WTC11 (cell line): ENCODE measurements at regions not wholly inside any gene's neighbourhood (a gene's known extent, or its start where the extent isn't known, plus 50 kb on each side); places are given as distances from the start of the nearest gene placed in this dataset.

Experiments
- ATAC-seq: fragments of 200-7000 bp; cut with Tn5 transposase; 2 replicates; pipeline ENCODE4 v1.10.0; 2021; ENCODE audit warnings: mild to moderate bottlenecking, moderate library complexity
- CTCF ChIA-PET: fragments of 300-600 bp; sonication (Branson Sonifier 250); formaldehyde crosslinking; loops from one replicate; lab custom pipeline; 2021; ENCODE audit warnings: antibody characterized with exemption; lab: Charles Lee
- POLR2A ChIA-PET: fragments of 350-600 bp; sonication (Branson Sonifier 250); formaldehyde crosslinking; loops from one replicate; lab custom pipeline; 2021; ENCODE audit warnings: antibody characterized with exemption; lab: Charles Lee
- DNase-seq: peaks from one replicate; pipeline ENCODE4 v3.0.0; 2021; ENCODE audit warnings: low spot score
- H3K27ac Mint-ChIP-seq: 2 replicates; pipeline ENCODE4 v1.8.0; 2021; ENCODE audit warnings: mixed read lengths
- H3K27me3 Mint-ChIP-seq: 2 replicates; pipeline ENCODE4 v1.8.0; 2021; ENCODE audit warnings: low read depth, mild to moderate bottlenecking, moderate library complexity, mixed read lengths
- H3K36me3 Mint-ChIP-seq: 2 replicates; pipeline ENCODE4 v1.8.0; 2021; ENCODE audit warnings: mixed read lengths
- H3K4me1 Mint-ChIP-seq: 2 replicates; pipeline ENCODE4 v1.8.0; 2022; ENCODE audit warnings: mixed read lengths
- H3K4me3 Mint-ChIP-seq: 2 replicates; pipeline ENCODE4 v1.8.0; 2021; ENCODE audit warnings: mild to moderate bottlenecking, moderate library complexity, mixed read lengths
- H3K9me3 Mint-ChIP-seq: 2 replicates; pipeline ENCODE4 v1.8.0; 2021; ENCODE audit warnings: mixed read lengths
- CREB1 ChIP-seq: sonication (generic); formaldehyde crosslinking; IDR thresholded peaks from 2 replicates; pipeline ENCODE4 v1.8.0; 2023; ENCODE audit warnings: mild to moderate bottlenecking, missing genetic modification reagents
- ETV6 ChIP-seq: sonication (generic); formaldehyde crosslinking; IDR thresholded peaks from 2 replicates; pipeline ENCODE4 v1.8.1; 2022; ENCODE audit warnings: mild to moderate bottlenecking, missing genetic modification reagents
- FOXJ3 ChIP-seq: sonication (generic); formaldehyde crosslinking; IDR thresholded peaks from 2 replicates; pipeline ENCODE4 v1.9.0; 2021; ENCODE audit warnings: missing genetic modification reagents, mild to moderate bottlenecking, borderline replicate concordance
- GTF2I ChIP-seq: fragments of 250-450 bp; sonication (Bioruptor Pico); conservative IDR thresholded peaks from 2 replicates; pipeline ENCODE4 v1.4.0; 2021; ENCODE audit warnings: mild to moderate bottlenecking
- NR2C2 ChIP-seq: sonication (generic); formaldehyde crosslinking; IDR thresholded peaks from 2 replicates; pipeline ENCODE4 v1.8.0; 2022; ENCODE audit warnings: mild to moderate bottlenecking, missing genetic modification reagents
- RELA ChIP-seq: sonication (generic); formaldehyde crosslinking; IDR thresholded peaks from 2 replicates; pipeline ENCODE4 v1.8.1; 2022; ENCODE audit warnings: missing genetic modification reagents, mild to moderate bottlenecking, borderline replicate concordance
- ZNF396 ChIP-seq: fragments of 250-450 bp; sonication (Bioruptor Pico); IDR thresholded peaks from 2 replicates; pipeline ENCODE4 v1.8.0; 2021; ENCODE audit warnings: mild to moderate bottlenecking, moderate library complexity, borderline replicate concordance
- TF ChIP-seq, protein P1 (sequence below): sonication (generic); formaldehyde crosslinking; IDR thresholded peaks from 2 replicates; pipeline ENCODE4 v1.8.1; 2022; ENCODE audit warnings: low read depth, mild to moderate bottlenecking, moderate library complexity, missing genetic modification reagents, borderline replicate concordance
- TF ChIP-seq, protein P2 (sequence below): sonication (generic); formaldehyde crosslinking; IDR thresholded peaks from 2 replicates; pipeline ENCODE4 v1.8.1; 2023; ENCODE audit warnings: mild to moderate bottlenecking, moderate library complexity, missing genetic modification reagents
- TF ChIP-seq, protein P3 (sequence below): fragments of 250-450 bp; sonication (Bioruptor Pico); conservative IDR thresholded peaks from 2 replicates; pipeline ENCODE4 v1.9.0; 2021; ENCODE audit warnings: mild to moderate bottlenecking
- TF ChIP-seq, protein P4 (sequence below): sonication (generic); formaldehyde crosslinking; IDR thresholded peaks from 2 replicates; pipeline ENCODE4 v1.8.1; 2022; ENCODE audit warnings: low read depth, missing genetic modification reagents, borderline replicate concordance
- TF ChIP-seq, protein P5 (sequence below): sonication (generic); formaldehyde crosslinking; IDR thresholded peaks from 2 replicates; pipeline ENCODE4 v1.8.0; 2023; ENCODE audit warnings: missing genetic modification reagents, mild to moderate bottlenecking, borderline replicate concordance

DNA sequence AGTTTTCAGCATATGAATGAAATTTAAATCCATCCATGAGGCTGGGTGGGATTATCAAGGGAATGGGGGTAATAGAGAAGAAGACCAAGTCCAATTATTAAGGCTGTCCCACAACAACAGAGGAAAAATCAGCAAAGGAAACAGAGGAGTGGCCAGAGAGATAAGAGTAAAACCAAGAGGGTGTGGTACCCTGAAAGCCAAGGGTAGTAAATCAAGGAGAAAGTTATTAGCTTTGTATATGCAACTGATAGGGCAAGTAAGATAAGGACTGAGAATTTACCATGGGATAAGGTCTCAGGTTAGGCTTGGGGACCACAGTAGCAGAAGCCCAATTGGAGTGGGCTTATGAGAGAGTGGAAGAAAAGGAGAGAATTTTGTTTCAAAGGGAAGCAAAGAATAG, 134.5 kb downstream of the NUAK1 start (continued):
- TF ChIP-seq, protein P1, sequence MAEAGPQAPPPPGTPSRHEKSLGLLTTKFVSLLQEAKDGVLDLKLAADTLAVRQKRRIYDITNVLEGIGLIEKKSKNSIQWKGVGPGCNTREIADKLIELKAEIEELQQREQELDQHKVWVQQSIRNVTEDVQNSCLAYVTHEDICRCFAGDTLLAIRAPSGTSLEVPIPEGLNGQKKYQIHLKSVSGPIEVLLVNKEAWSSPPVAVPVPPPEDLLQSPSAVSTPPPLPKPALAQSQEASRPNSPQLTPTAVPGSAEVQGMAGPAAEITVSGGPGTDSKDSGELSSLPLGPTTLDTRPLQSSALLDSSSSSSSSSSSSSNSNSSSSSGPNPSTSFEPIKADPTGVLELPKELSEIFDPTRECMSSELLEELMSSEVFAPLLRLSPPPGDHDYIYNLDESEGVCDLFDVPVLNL (CRISPR knock-in tag), result no peak
- TF ChIP-seq CREB1 (CRISPR knock-in tag) (no peak), ETV6 (CRISPR knock-in tag) (no peak), FOXJ3 (CRISPR knock-in tag) (no peak), RELA (CRISPR knock-in tag) (no peak), NR2C2 (no peak)

DNA sequence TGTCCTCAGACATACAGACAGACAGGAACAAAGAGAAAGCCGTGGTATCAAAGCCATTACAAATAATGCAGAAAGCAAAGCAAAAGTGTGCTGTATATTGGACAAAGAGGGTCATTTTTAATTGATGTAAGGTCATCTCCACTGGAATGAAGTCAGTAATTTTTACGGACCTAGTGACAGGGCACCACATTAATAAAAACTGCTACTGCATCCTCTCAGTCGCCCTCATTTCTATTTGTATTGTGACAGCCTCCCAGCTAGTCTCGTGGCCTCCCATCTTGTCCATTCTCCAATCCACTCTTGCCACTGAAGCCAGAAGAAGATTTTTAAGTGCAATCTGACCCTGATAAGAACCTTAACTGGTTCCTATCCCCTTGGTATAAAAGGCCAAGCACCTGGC, 132.4 kb downstream of the NUAK1 start:
- H3K4me1 Mint-ChIP-seq, result peaks cover 5% of the 10 kb centered on the region

More for the DNA sequence above, 132.4 kb downstream of the NUAK1 start:
- Mint-ChIP-seq H3K9me3 (peaks cover 22% of the 10 kb centered on the region), H3K27me3 (no peaks in the 10 kb centered on the region), H3K36me3 (peaks cover 10% of the 10 kb centered on the region), H3K4me3 (no peak overlapping the region), H3K27ac (no peak overlapping the region)
- no peak for DNase-seq
- CTCF ChIA-PET, result interaction anchor here (0.6 kb wide), 1 partner anchor 444 kb away, joined by 3 read pairs; no protein-coding TSS in a partner anchor
- TF ChIP-seq ZNF396 (CRISPR knock-in tag), result no peak
- TF ChIP-seq, protein P2, sequence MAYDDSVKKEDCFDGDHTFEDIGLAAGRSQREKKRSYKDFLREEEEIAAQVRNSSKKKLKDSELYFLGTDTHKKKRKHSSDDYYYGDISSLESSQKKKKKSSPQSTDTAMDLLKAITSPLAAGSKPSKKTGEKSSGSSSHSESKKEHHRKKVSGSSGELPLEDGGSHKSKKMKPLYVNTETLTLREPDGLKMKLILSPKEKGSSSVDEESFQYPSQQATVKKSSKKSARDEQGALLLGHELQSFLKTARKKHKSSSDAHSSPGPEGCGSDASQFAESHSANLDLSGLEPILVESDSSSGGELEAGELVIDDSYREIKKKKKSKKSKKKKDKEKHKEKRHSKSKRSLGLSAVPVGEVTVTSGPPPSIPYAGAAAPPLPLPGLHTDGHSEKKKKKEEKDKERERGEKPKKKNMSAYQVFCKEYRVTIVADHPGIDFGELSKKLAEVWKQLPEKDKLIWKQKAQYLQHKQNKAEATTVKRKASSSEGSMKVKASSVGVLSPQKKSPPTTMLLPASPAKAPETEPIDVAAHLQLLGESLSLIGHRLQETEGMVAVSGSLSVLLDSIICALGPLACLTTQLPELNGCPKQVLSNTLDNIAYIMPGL (CRISPR knock-in tag), result no peak
- TF ChIP-seq, protein P3, sequence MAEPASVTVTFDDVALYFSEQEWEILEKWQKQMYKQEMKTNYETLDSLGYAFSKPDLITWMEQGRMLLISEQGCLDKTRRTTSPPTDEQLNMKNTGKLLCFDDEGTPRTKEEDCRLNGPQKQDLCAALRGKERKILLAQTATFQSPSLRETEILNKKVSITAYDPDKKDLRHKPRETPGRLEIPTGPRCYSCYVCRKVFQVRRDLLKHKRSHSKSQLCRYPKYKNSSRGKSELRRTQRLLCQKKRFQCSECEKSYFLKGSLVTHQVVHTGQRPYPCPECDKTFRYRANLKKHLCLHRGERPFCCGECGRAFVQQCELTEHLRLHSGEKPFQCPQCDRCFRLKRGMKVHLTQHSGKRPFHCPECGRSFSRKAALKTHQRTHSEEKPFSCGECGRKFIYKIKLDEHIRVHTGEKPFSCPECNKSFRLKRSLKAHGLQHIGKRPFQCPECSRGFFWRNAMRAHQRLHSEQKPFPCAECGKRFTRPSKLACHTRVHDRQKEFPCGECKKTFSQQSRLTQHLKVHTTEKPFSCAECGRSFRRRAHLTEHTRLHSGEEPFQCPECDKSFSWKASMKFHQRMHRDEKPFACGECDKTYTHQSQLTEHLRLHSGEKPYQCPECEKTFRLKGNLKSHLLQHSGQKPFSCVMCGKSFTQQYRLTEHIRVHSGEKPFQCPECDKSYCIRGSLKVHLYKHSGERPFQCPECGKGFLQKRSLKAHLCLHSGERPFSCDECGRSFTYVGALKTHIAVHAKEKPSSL (CRISPR knock-in tag), result no peak
- TF ChIP-seq, protein P4, sequence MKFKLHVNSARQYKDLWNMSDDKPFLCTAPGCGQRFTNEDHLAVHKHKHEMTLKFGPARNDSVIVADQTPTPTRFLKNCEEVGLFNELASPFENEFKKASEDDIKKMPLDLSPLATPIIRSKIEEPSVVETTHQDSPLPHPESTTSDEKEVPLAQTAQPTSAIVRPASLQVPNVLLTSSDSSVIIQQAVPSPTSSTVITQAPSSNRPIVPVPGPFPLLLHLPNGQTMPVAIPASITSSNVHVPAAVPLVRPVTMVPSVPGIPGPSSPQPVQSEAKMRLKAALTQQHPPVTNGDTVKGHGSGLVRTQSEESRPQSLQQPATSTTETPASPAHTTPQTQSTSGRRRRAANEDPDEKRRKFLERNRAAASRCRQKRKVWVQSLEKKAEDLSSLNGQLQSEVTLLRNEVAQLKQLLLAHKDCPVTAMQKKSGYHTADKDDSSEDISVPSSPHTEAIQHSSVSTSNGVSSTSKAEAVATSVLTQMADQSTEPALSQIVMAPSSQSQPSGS, result no peak
- TF ChIP-seq, protein P5, sequence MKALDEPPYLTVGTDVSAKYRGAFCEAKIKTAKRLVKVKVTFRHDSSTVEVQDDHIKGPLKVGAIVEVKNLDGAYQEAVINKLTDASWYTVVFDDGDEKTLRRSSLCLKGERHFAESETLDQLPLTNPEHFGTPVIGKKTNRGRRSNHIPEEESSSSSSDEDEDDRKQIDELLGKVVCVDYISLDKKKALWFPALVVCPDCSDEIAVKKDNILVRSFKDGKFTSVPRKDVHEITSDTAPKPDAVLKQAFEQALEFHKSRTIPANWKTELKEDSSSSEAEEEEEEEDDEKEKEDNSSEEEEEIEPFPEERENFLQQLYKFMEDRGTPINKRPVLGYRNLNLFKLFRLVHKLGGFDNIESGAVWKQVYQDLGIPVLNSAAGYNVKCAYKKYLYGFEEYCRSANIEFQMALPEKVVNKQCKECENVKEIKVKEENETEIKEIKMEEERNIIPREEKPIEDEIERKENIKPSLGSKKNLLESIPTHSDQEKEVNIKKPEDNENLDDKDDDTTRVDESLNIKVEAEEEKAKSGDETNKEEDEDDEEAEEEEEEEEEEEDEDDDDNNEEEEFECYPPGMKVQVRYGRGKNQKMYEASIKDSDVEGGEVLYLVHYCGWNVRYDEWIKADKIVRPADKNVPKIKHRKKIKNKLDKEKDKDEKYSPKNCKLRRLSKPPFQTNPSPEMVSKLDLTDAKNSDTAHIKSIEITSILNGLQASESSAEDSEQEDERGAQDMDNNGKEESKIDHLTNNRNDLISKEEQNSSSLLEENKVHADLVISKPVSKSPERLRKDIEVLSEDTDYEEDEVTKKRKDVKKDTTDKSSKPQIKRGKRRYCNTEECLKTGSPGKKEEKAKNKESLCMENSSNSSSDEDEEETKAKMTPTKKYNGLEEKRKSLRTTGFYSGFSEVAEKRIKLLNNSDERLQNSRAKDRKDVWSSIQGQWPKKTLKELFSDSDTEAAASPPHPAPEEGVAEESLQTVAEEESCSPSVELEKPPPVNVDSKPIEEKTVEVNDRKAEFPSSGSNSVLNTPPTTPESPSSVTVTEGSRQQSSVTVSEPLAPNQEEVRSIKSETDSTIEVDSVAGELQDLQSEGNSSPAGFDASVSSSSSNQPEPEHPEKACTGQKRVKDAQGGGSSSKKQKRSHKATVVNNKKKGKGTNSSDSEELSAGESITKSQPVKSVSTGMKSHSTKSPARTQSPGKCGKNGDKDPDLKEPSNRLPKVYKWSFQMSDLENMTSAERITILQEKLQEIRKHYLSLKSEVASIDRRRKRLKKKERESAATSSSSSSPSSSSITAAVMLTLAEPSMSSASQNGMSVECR (CRISPR knock-in tag), result no peak
- no peak for TF ChIP-seq GTF2I (CRISPR knock-in tag)
- TF ChIP-seq, all 79 proteins: peak for 0
- no peak for ATAC-seq
- POLR2A ChIA-PET, result interaction anchor here (0.5 kb wide), 1 partner anchor 795 kb away, joined by 3 read pairs; no protein-coding TSS in a partner anchor
